Activated CD8-positive, alpha-beta memory T cell treated with anti-CD3 and anti-CD28 coated beads for 36 hours (primary cell): ENCODE measurements at regions not wholly inside any gene's neighbourhood (a gene's known extent, or its start where the extent isn't known, plus 50 kb on each side); places are given as distances from the start of the nearest gene placed in this dataset.

ENCODE experiments used
- CTCF ChIA-PET: fragments of 350-600 bp; sonication (Branson Sonifier 250); formaldehyde crosslinking; loops from one replicate; lab custom pipeline; 2021; ENCODE audit warnings: antibody characterized with exemption; lab: Charles Lee
- POLR2A ChIA-PET: fragments of 350-600 bp; sonication (Branson Sonifier 250); formaldehyde crosslinking; loops from one replicate; lab custom pipeline; 2021; ENCODE audit warnings: antibody characterized with exemption; lab: Charles Lee

- ChIA-PET CTCF (no interaction called here), POLR2A (no interaction called here)
These were observed 636.6 kb downstream of the MID1IP1 start for GRCh38 chrX:39437670-39438441.

GRCh38 chrX:39438603-39439602 lies 637.6 kb downstream of the MID1IP1 start:
- CTCF ChIA-PET, result no interaction called here
- POLR2A ChIA-PET, result no interaction called here

- POLR2A ChIA-PET, result no interaction called here
- CTCF ChIA-PET, result no interaction called here
These were observed 638.9 kb downstream of the MID1IP1 start for GRCh38 chrX:39439906-39440798.

GRCh38 chrX:39440799-39441284 lies 639.6 kb downstream of the MID1IP1 start:
- POLR2A ChIA-PET, result no interaction called here
- CTCF ChIA-PET, result interaction anchor here (0.6 kb wide), 1 partner anchor 151 kb away, joined by 4 read pairs; no protein-coding TSS in a partner anchor

- CTCF ChIA-PET, result no interaction called here
- POLR2A ChIA-PET, result no interaction called here
These were observed 641.1 kb downstream of the MID1IP1 start for GRCh38 chrX:39442332-39442731.

GRCh38 chrX:39443240-39443639 lies 642.0 kb downstream of the MID1IP1 start:
- CTCF ChIA-PET, result no interaction called here
- POLR2A ChIA-PET, result no interaction called here

GRCh38 chrX:39445336-39445735 lies 644.1 kb downstream of the MID1IP1 start:
- ChIA-PET CTCF (interaction anchor here (0.6 kb wide), 1 partner anchor 46 kb away, joined by 3 read pairs; no protein-coding TSS in a partner anchor), POLR2A (no interaction called here)

- ChIA-PET CTCF (no interaction called here), POLR2A (no interaction called here)
These were observed 648.1 kb downstream of the MID1IP1 start for GRCh38 chrX:39449352-39449751.

GRCh38 chrX:39450234-39450977 lies 647.4 kb downstream of the BCOR start:
- ChIA-PET CTCF (no interaction called here), POLR2A (no interaction called here)

GRCh38 chrX:39451046-39451445 lies 646.7 kb downstream of the BCOR start:
- POLR2A ChIA-PET, result no interaction called here

GRCh38 chrX:39452401-39452800 lies 645.4 kb downstream of the BCOR start:
- ChIA-PET POLR2A (no interaction called here), CTCF (no interaction called here)

More at GRCh38 chrX:39451046-39451445, 646.7 kb downstream of the BCOR start:
- CTCF ChIA-PET, result no interaction called here

GRCh38 chrX:39453889-39454621 lies 643.7 kb downstream of the BCOR start:
- ChIA-PET CTCF (no interaction called here), POLR2A (no interaction called here)

GRCh38 chrX:39456894-39457604 lies 640.7 kb downstream of the BCOR start:
- ChIA-PET CTCF (no interaction called here), POLR2A (no interaction called here)

GRCh38 chrX:39458779-39459178 lies 639.0 kb downstream of the BCOR start:
- POLR2A ChIA-PET, result no interaction called here
- CTCF ChIA-PET, result no interaction called here

- ChIA-PET POLR2A (no interaction called here), CTCF (no interaction called here)
These were observed 638.6 kb downstream of the BCOR start for GRCh38 chrX:39459204-39459603.

GRCh38 chrX:39459952-39460351 lies 637.8 kb downstream of the BCOR start:
- ChIA-PET CTCF (no interaction called here), POLR2A (no interaction called here)

GRCh38 chrX:39460499-39460898 lies 637.3 kb downstream of the BCOR start:
- ChIA-PET POLR2A (no interaction called here), CTCF (no interaction called here)
